ENCODE measurements at regions not wholly inside any gene's neighbourhood (a gene's known extent, or its start where the extent isn't known, plus 50 kb on each side); places are given as distances from the start of the nearest gene placed in this dataset.

DNA sequence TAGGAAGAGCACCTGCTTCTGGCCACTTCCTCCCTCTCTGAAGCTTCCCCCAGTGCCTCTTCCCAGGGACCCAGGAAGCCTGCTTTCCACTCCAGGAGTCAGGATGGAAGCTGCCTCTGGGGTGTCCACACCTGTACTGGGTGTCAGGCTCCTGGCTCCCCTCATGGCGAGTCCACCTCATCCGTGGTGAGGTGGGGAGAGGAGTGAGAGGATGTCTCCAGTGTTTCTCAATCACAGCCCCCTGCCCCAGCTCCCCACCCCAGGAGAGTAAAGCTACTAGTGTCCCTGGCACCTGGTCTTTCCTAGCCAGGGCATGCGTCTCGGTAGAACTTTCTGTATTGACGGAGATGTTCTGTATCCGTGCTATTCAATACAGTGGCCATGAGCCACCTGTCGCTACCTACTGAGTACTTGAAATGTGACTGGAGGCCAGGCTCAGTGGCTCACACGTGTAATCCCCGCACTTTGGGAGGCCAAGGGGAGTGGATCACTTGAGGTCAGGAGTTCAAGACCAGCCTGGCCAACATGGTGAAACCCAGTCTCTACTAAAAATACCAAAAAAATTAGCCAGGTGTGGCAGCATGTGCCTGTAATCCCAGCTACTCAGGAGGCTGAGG, 171.2 kb upstream of the HAAO start:
- no peak overlapping the region for H3K27ac ChIP-seq (ENCODE audit: control insufficient read depth, insufficient read depth, low read length)
- no peak for DNase-seq (ENCODE audit: low read depth, low spot score)

DNA sequence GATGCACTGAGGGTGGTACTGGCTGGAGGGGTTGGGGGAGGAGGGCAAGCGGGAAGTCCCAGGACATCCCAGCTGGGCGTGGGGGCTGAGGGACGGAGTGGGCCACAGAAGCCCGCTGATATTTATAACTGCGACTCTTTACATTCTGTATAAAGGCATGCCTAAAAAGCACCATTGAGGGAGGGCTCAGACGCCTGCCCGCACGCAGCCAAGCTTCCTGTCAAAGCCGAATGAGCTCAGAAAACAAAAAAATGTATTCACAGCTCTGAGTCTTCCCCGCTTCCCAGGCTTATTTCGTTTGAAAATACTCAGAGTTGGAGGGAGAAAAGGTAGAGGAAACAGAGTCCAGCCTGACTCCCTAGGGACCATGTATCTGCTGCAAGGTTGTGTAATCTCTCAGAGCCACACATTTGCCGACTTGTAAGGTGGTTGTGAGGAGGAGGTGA, 170.1 kb upstream of the HAAO start:
- no peaks in the 10 kb centered on the region for H3K36me3 ChIP-seq (ENCODE audit: control insufficient read depth in 2 of 2, extremely low read depth in 1 of 2, insufficient read depth in 2 of 2, low read length in 2 of 2)
- FAIRE-seq (no peak), DNase-seq (ENCODE audit: low read depth, low spot score) (no peak)
- H3K9me3 ChIP-seq (ENCODE audit: control insufficient read depth, low read depth, low read length) = no peaks in the 10 kb centered on the region
- H3K9me1 ChIP-seq (ENCODE audit: control insufficient read depth, extremely low read depth, insufficient read depth, low read length) = no peaks in the 10 kb centered on the region
- H3K4me3 ChIP-seq (ENCODE audit: control insufficient read depth in 2 of 3, extremely low read depth in 1 of 3, insufficient read depth in 2 of 3, low read depth in 1 of 3, low read length in 3 of 3) = no peak overlapping the region
- no peak overlapping the region for H2AFZ ChIP-seq (ENCODE audit: control insufficient read depth, low read length)
- no peak overlapping the region for H3K27ac ChIP-seq (ENCODE audit: control insufficient read depth, insufficient read depth, low read length)
- H3K79me2 ChIP-seq (ENCODE audit: control insufficient read depth, insufficient read depth, low read length) = no peaks in the 10 kb centered on the region
- H3K9ac ChIP-seq (ENCODE audit: control insufficient read depth, extremely low read depth, insufficient read depth, low read length) = no peak overlapping the region
- dilution Hi-C loops (cut with MboI; ENCODE audit: extremely low pct_ligation_motif_present, low sequenced_read_pairs) = no loop called here
- peaks cover 16% of the 10 kb centered on the region for H3K4me1 ChIP-seq (ENCODE audit: control insufficient read depth, extremely low read depth, insufficient read depth, low read length)
- no peak for TF ChIP-seq EZH2 (IDR thresholded peaks at IDR 0.05; ENCODE audit: low read length)
- TF ChIP-seq, protein P1, sequence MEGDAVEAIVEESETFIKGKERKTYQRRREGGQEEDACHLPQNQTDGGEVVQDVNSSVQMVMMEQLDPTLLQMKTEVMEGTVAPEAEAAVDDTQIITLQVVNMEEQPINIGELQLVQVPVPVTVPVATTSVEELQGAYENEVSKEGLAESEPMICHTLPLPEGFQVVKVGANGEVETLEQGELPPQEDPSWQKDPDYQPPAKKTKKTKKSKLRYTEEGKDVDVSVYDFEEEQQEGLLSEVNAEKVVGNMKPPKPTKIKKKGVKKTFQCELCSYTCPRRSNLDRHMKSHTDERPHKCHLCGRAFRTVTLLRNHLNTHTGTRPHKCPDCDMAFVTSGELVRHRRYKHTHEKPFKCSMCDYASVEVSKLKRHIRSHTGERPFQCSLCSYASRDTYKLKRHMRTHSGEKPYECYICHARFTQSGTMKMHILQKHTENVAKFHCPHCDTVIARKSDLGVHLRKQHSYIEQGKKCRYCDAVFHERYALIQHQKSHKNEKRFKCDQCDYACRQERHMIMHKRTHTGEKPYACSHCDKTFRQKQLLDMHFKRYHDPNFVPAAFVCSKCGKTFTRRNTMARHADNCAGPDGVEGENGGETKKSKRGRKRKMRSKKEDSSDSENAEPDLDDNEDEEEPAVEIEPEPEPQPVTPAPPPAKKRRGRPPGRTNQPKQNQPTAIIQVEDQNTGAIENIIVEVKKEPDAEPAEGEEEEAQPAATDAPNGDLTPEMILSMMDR (optimal IDR thresholded peaks at IDR 0.05 in 1 of 3, IDR thresholded peaks at IDR 0.05 in 1 of 3, conservative IDR thresholded peaks at IDR 0.05 in 1 of 3; ENCODE audit: extremely low read depth in 1 of 3, insufficient read depth in 2 of 3, low read length in 3 of 3) = no peak
- H4K20me1 ChIP-seq (ENCODE audit: control insufficient read depth, extremely low read depth, insufficient read depth, low read length) = no peaks in the 10 kb centered on the region
- no peak overlapping the region for H3K4me2 ChIP-seq (ENCODE audit: control insufficient read depth, extremely low read depth, insufficient read depth, low read depth, low read length)
- H3K27me3 ChIP-seq (ENCODE audit: control insufficient read depth, extremely low read depth, insufficient read depth, low read length) = no peaks in the 10 kb centered on the region

More for the DNA sequence above, 171.2 kb upstream of the HAAO start:
- H3K36me3 ChIP-seq (ENCODE audit: control insufficient read depth in 2 of 2, extremely low read depth in 1 of 2, insufficient read depth in 2 of 2, low read length in 2 of 2) = no peaks in the 10 kb centered on the region
- no peaks in the 10 kb centered on the region for H3K79me2 ChIP-seq (ENCODE audit: control insufficient read depth, insufficient read depth, low read length)
- H3K27me3 ChIP-seq (ENCODE audit: control insufficient read depth, extremely low read depth, insufficient read depth, low read length) = no peaks in the 10 kb centered on the region
- H3K4me1 ChIP-seq (ENCODE audit: control insufficient read depth, extremely low read depth, insufficient read depth, low read length) = peaks cover 12% of the 10 kb centered on the region
- H3K4me3 ChIP-seq (ENCODE audit: control insufficient read depth in 2 of 3, extremely low read depth in 1 of 3, insufficient read depth in 2 of 3, low read depth in 1 of 3, low read length in 3 of 3) = no peak overlapping the region
- dilution Hi-C loops (cut with MboI; ENCODE audit: extremely low pct_ligation_motif_present, low sequenced_read_pairs) = no loop called here
- no peak overlapping the region for H2AFZ ChIP-seq (ENCODE audit: control insufficient read depth, low read length)
- no peaks in the 10 kb centered on the region for H4K20me1 ChIP-seq (ENCODE audit: control insufficient read depth, extremely low read depth, insufficient read depth, low read length)
- FAIRE-seq = no peak
- H3K9ac ChIP-seq (ENCODE audit: control insufficient read depth, extremely low read depth, insufficient read depth, low read length) = no peak overlapping the region
- TF ChIP-seq, protein P1 (optimal IDR thresholded peaks at IDR 0.05 in 1 of 3, IDR thresholded peaks at IDR 0.05 in 1 of 3, conservative IDR thresholded peaks at IDR 0.05 in 1 of 3; ENCODE audit: extremely low read depth in 1 of 3, insufficient read depth in 2 of 3, low read length in 3 of 3) = no peak
- no peak for TF ChIP-seq EZH2 (IDR thresholded peaks at IDR 0.05; ENCODE audit: low read length)
- H3K4me2 ChIP-seq (ENCODE audit: control insufficient read depth, extremely low read depth, insufficient read depth, low read depth, low read length) = no peak overlapping the region
- no peaks in the 10 kb centered on the region for H3K9me1 ChIP-seq (ENCODE audit: control insufficient read depth, extremely low read depth, insufficient read depth, low read length)
- H3K9me3 ChIP-seq (ENCODE audit: control insufficient read depth, low read depth, low read length) = no peaks in the 10 kb centered on the region

Data from keratinocyte (primary cell).